H1 (cell line): ENCODE measurements at regions not wholly inside any gene's neighbourhood (a gene's known extent, or its start where the extent isn't known, plus 50 kb on each side); places are given as distances from the start of the nearest gene placed in this dataset.

Source experiments
- ASH2L ChIP-seq: fragments of 200-600, 300-600 bp; sonication (generic); IDR thresholded peaks from one replicate; pipeline ENCODE4 v1.7.1; 2017; ENCODE audit warnings: low read length
- CBX5 ChIP-seq: fragments of 300-800, 300-1000 bp; sonication (generic); IDR thresholded peaks from 2 replicates; pipeline ENCODE4 v1.7.1; 2016; ENCODE audit warnings: antibody characterized with exemption, low read length, low read depth
- CTCF ChIP-seq, 3 experiments: IDR thresholded peaks; 1 replicate in 2 of 3; 2 replicates in 1 of 3; pipeline versions ENCODE4 v1.5.1 to v1.6.1; 2011; ENCODE audit warnings: low read length in 3 of 3, mild to moderate bottlenecking in 3 of 3, inconsistent platforms in 2 of 3, low read depth in 1 of 3, moderate library complexity in 1 of 3; ENCODE audit not compliant: insufficient read depth in 1 of 3; ENCODE audit errors: control extremely low read depth in 1 of 3
- EZH2 ChIP-seq: fragments of 200-600 bp; sonication (generic); IDR thresholded peaks from 2 replicates; pipeline ENCODE4 v1.7.1; 2012; ENCODE audit warnings: low read depth, mild to moderate bottlenecking, moderate library complexity, low read length, inconsistent platforms; ENCODE audit not compliant: severe bottlenecking
- HDAC6 ChIP-seq: IDR thresholded peaks from one replicate; pipeline ENCODE4 v1.7.1; 2012; ENCODE audit warnings: low read depth, mild to moderate bottlenecking, inconsistent platforms, low read length, moderate library complexity
- MAX ChIP-seq: IDR thresholded peaks from 2 replicates; pipeline ENCODE4 v1.6.1; 2012; ENCODE audit warnings: inconsistent platforms
- POLR2A ChIP-seq, 2 experiments: IDR thresholded peaks; 1 replicate in 1 of 2; 2 replicates in 1 of 2; pipeline ENCODE4 v1.6.1; 2011; ENCODE audit warnings: low read depth in 2 of 2, low read length in 2 of 2, mild to moderate bottlenecking in 2 of 2; ENCODE audit errors: control extremely low read depth in 1 of 2
- POLR2AphosphoS5 ChIP-seq: IDR thresholded peaks from 2 replicates; pipeline ENCODE4 v1.6.1; 2011; ENCODE audit warnings: low read depth, low read length
- RFX5 ChIP-seq: IDR thresholded peaks from 2 replicates; pipeline ENCODE4 v1.6.1; 2011; ENCODE audit warnings: low read depth, low read length, improper control_type of control experiment, borderline replicate concordance
- SIN3A ChIP-seq, 2 experiments: IDR thresholded peaks in 1 of 2; conservative IDR thresholded peaks in 1 of 2; 2 replicates each; pipeline ENCODE4 v1.6.1; 2011 to 2012; ENCODE audit warnings: low read length in 2 of 2, improper control_type of control experiment in 1 of 2, low read depth in 1 of 2, mild to moderate bottlenecking in 1 of 2
- SUZ12 ChIP-seq: fragments of 200-600 bp; sonication (generic); IDR thresholded peaks from 2 replicates; pipeline ENCODE4 v1.6.1; 2012; ENCODE audit warnings: mild to moderate bottlenecking, inconsistent platforms, low read length, moderate library complexity, mixed read lengths
- YY1 ChIP-seq: IDR thresholded peaks from 2 replicates; pipeline ENCODE4 v1.6.1; 2011; ENCODE audit warnings: low read depth, mild to moderate bottlenecking, low read length

- TF ChIP-seq SUZ12: no peak
- no peak for TF ChIP-seq EZH2
- TF ChIP-seq HDAC6: no peak
- peak in 1 of 3 experiments; percentile 16; a peak in 1 of 4 replicates for TF ChIP-seq CTCF (IDR thresholded peaks at IDR 0.05; ENCODE audit: control extremely low read depth in 1 of 3, insufficient read depth in 1 of 3, low read depth in 1 of 3, low read length in 3 of 3)
- no peak for TF ChIP-seq YY1
- TF ChIP-seq SIN3A (conservative IDR thresholded peaks at IDR 0.05 in 1 of 2, IDR thresholded peaks at IDR 0.05 in 1 of 2; ENCODE audit: low read depth in 1 of 2, low read length in 2 of 2): no peak
- TF ChIP-seq RFX5: no peak
- no peak for TF ChIP-seq MAX
- no peak for TF ChIP-seq POLR2A (IDR thresholded peaks at IDR 0.05; ENCODE audit: control extremely low read depth in 1 of 2, low read depth in 2 of 2, low read length in 2 of 2)
- no peak for TF ChIP-seq CBX5
- no peak for TF ChIP-seq POLR2AphosphoS5
- no peak for TF ChIP-seq ASH2L
Observed at GRCh38 chrX:15050395-15050794, 177.2 kb downstream of the MOSPD2 start.
